ENCODE measurements at regions not wholly inside any gene's neighbourhood (a gene's known extent, or its start where the extent isn't known, plus 50 kb on each side); places are given as distances from the start of the nearest gene placed in this dataset.

DNA sequence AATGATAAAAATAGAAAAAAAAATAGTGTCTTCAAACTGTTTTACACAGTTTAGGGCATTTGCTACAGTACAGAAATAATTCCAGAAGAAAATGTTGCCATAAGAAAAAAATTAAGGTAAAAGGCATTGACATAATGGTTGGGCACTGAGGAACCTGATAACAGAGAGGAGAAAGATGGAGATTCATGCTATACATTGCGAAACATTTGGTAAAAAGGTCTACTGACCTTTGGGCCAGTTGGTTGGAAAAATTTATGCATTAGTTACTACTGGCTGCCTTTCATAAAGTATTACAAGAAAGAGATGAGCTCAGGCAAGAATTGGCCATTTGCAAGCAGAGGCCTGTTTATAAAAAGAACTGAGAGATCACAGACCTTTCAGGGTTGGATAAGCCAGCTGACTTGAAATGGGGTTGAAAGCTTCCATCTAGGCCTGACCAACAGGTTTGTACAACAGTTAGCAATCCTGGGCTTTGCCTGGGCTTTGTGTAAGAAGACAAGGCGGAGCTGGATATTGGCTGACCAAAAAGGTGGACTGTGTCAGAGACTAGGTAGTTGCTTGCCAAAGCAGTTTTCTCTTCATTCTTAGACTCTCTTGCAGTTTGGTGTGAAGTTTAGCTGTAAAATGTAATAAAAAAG, 166.6 kb upstream of the MCTP2 start:
- no peaks in the 10 kb centered on the region for H3K36me3 ChIP-seq
- ATAC-seq (no peak), DNase-seq (no peak)
- no peak overlapping the region for H3K27ac ChIP-seq
- peaks cover 0 to 29% (median 6%) of the 10 kb centered on the region in 11 donors for H3K9me3 ChIP-seq
- TF ChIP-seq, protein P1, sequence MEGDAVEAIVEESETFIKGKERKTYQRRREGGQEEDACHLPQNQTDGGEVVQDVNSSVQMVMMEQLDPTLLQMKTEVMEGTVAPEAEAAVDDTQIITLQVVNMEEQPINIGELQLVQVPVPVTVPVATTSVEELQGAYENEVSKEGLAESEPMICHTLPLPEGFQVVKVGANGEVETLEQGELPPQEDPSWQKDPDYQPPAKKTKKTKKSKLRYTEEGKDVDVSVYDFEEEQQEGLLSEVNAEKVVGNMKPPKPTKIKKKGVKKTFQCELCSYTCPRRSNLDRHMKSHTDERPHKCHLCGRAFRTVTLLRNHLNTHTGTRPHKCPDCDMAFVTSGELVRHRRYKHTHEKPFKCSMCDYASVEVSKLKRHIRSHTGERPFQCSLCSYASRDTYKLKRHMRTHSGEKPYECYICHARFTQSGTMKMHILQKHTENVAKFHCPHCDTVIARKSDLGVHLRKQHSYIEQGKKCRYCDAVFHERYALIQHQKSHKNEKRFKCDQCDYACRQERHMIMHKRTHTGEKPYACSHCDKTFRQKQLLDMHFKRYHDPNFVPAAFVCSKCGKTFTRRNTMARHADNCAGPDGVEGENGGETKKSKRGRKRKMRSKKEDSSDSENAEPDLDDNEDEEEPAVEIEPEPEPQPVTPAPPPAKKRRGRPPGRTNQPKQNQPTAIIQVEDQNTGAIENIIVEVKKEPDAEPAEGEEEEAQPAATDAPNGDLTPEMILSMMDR (IDR thresholded peaks at IDR 0.05): no peak
- 89 to 90% methylated on average over 2 of the region's 2 CpGs for WGBS, 2 donors
- intact Hi-C loops (cut with DNase I): no loop called here
- peaks cover 0 to 5% (median 0%) of the 10 kb centered on the region in 7 donors for H3K27me3 ChIP-seq
- no peaks in the 10 kb centered on the region for H3K4me1 ChIP-seq
- no peak overlapping the region for H3K4me3 ChIP-seq

DNA sequence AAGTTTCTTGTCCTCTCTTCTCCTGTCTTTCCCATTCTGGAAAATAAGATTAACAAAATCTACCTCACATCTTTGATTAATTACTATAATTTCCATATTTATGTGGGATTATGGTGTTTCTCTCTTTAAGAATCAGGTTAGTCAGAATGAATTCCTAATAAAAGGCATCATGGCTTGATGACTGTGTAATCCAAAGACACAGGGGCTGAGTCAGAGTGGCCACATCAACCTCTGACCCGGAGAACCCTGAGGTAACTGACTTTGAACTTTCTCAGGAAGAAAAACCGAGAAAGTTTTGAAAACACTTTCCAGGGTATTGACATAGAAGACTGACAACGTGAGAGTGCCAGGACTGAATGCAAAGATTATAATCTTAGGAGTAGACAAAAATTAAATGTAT, 170.3 kb upstream of the MCTP2 start:
- Histone ChIP-seq H3K9me3 (no peaks in the 10 kb centered on the region), H3K36me3 (no peaks in the 10 kb centered on the region), H3K4me3 (no peak overlapping the region), H3K27me3 (peaks cover 0 to 5% (median 0%) of the 10 kb centered on the region in 7 donors), H3K27ac (no peak overlapping the region), H3K4me1 (peaks cover 0 to 7% (median 0%) of the 10 kb centered on the region in 9 donors)
- 70 to 73% methylated on average over 3 of the region's 3 CpGs for WGBS, 2 donors
- ATAC-seq (no peak), DNase-seq (no peak)
- intact Hi-C loops (cut with DNase I): no loop called here
- TF ChIP-seq, protein P1 (IDR thresholded peaks at IDR 0.05): no peak

DNA sequence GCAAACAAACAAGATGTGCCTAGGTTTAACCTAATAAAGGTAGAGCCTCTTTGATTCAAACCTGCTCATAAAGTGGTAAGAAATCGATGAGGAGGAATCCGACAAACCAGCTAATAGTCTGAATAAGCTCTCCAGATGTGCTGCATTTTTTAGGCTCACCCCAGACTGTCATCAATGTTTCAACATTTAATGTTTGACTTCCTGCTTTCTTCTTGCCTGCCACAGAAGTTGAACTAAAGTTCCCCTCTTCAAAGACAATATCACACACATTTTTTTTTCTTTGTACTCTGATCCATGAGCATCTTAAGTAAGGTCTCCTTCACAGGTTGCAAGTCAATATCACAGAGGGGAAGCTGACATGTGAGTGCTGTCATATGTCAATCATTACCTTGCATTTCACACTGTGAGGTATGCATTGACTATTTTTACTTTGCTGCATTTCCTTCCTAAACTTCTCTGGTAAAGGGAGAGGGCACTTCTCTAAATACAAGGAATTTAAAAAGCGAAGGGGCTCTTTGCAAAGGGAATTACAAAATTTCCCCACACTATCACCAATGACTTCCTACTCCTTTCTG, 172.3 kb upstream of the MCTP2 start:
- no peak overlapping the region for H3K4me3 ChIP-seq
- ATAC-seq (no peak), DNase-seq (no peak)
- TF ChIP-seq, protein P1 (IDR thresholded peaks at IDR 0.05): no peak
- intact Hi-C loops (cut with DNase I): no loop called here
- 64 to 68% methylated on average over 3 of the region's 3 CpGs for WGBS, 2 donors
- no peak overlapping the region for H3K27ac ChIP-seq
- no peaks in the 10 kb centered on the region for H3K9me3 ChIP-seq
- peaks cover 0 to 5% (median 0%) of the 10 kb centered on the region in 7 donors for H3K27me3 ChIP-seq
- peaks cover 0 to 7% (median 0%) of the 10 kb centered on the region in 9 donors for H3K4me1 ChIP-seq
- H3K36me3 ChIP-seq: no peaks in the 10 kb centered on the region

DNA sequence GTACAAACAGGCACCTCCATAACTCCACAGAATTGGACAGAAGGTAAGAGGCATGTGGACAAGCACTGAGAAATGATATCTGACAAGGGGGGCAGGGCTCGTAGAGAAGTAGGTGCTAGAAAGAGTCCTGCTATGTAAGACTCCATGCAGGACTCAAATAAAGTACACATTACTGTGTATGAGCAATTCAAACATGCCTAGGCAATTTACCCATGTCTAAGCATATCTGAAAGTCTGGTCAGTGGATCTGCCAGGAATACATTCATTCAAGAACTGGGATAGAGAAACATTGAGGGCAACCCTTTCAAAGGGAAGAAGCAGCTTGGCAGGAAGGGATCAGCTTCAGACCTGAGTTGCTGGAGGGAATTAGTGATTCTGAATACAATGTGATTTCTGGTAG, 174.1 kb upstream of the MCTP2 start:
- peaks cover 0 to 7% (median 0%) of the 10 kb centered on the region in 9 donors for H3K4me1 ChIP-seq
- H3K9me3 ChIP-seq: no peaks in the 10 kb centered on the region
- ATAC-seq (no peak), DNase-seq (no peak)
- no peaks in the 10 kb centered on the region for H3K36me3 ChIP-seq
- peaks cover 0 to 5% (median 0%) of the 10 kb centered on the region in 7 donors for H3K27me3 ChIP-seq
- TF ChIP-seq, protein P1 (IDR thresholded peaks at IDR 0.05): no peak
- H3K4me3 ChIP-seq: no peak overlapping the region
- no peak overlapping the region for H3K27ac ChIP-seq
- intact Hi-C loops (cut with DNase I): no loop called here
- WGBS, 2 donors: 47 to 58% methylated on average over 1 of the region's 1 CpG

All from heart right ventricle (tissue), 16 donors.